SK-N-MC (cell line): ENCODE measurements at regions not wholly inside any gene's neighbourhood (a gene's known extent, or its start where the extent isn't known, plus 50 kb on each side); places are given as distances from the start of the nearest gene placed in this dataset.

Experiments
- EZH2 ChIP-seq: fragments of 200-600 bp; sonication (generic); IDR thresholded peaks from one replicate; pipeline ENCODE4 v1.6.1; 2017; ENCODE audit warnings: antibody characterized with exemption
- POLR2AphosphoS5 ChIP-seq: IDR thresholded peaks from 2 replicates; pipeline ENCODE4 v1.6.1; 2012; ENCODE audit warnings: mild to moderate bottlenecking, low read depth, low read length, borderline replicate concordance

DNA sequence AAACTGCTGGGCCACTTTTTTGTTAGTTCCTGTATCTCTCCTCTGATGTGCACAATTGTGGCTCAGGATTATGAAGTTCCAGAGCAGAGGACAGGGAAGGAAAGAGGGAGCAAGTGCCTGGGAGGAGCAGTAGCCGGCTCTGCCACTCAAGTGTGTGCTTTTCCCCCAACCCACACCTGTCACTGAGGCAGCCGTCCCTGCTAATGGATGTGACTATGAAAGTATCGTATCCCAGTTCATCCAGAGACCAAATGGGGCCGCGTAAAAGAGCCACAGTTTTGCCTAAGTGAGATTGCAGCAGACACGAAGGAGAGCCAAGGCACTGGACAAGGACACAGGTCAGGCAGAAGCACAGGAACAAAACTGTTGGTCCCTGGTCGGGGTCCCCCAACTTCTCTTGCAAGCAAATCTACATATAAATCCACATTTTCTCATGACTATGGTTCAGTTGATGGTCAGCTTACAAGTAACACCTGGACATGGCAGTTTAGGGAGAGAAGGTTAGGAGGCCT is 204.7 kb downstream of the RHOU start:
- no peak for TF ChIP-seq EZH2
- no peak for TF ChIP-seq POLR2AphosphoS5
